HG03457 (cell line): ENCODE measurements at regions not wholly inside any gene's neighbourhood (a gene's known extent, or its start where the extent isn't known, plus 50 kb on each side); places are given as distances from the start of the nearest gene placed in this dataset.

Experiments used
- ATAC-seq: cut with Tn5 transposase; IDR thresholded peaks from one replicate; pipeline ENCODE4 v1.9.1; 2021; ENCODE audit warnings: moderate number of reproducible peaks; ENCODE audit not compliant: unreplicated experiment

GRCh38 chr4:65737672-65738071 is 67.4 kb upstream of the EPHA5 start:
- no peak for ATAC-seq

DNA sequence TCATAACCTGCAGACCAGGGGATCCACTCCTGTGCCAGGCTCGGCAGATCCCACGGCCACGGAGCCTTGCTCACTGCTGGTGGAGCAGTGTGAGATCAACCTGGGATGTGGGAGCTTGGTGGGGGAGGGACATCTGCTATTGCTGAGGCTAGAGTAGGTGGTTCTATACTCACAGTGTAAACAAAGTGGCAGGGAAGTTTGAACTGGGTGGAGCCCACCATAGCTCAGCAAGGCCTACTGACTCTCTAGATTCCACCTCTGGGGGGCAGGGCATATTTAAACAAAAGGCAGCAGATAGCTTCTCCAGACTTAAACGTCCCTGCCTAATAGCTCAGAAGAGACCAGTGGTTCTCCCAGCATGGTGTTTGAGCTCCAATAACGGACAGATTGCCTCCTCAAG is 54.7 kb upstream of the EPHA5 start:
- no peak for ATAC-seq
